H1 (cell line): ENCODE measurements at regions not wholly inside any gene's neighbourhood (a gene's known extent, or its start where the extent isn't known, plus 50 kb on each side); places are given as distances from the start of the nearest gene placed in this dataset.

Experiments
- CTCF ChIA-PET: fragments of 300-600 bp; sonication (Branson Sonifier 250); formaldehyde crosslinking; loops from one replicate; lab custom pipeline; 2021; ENCODE audit not compliant: partially characterized antibody; lab: Charles Lee
- POLR2A ChIA-PET: fragments of 300-600 bp; sonication (Branson Sonifier 250); formaldehyde crosslinking; loops from one replicate; lab custom pipeline; 2021; ENCODE audit warnings: inconsistent platforms; ENCODE audit not compliant: partially characterized antibody; lab: Charles Lee
- DNase-seq, 2 experiments: peaks; one replicate each; pipeline versions ENCODE4 v3.0.0 to v3.0.0-alpha.2; 2010 to 2022; ENCODE audit warnings: low spot score in 2 of 2, low read depth in 1 of 2, mixed read lengths in 1 of 2
- FAIRE-seq: peaks from 2 replicates; lab custom pipeline; 2011; peaks lifted over from hg19 to GRCh38; lab: Jason Lieb, UNC
- H2AFZ ChIP-seq: 2 replicates; pipeline ENCODE4 v1.8.1; 2012; ENCODE audit warnings: low read length, inconsistent platforms
- H2AK5ac ChIP-seq: 2 replicates; pipeline ENCODE4 v1.6.1; 2013; ENCODE audit warnings: low read depth, low read length
- H2BK120ac ChIP-seq: replicated peaks from 2 replicates; pipeline ENCODE3; 2013; ENCODE audit warnings: low read depth, low read length, inconsistent platforms
- H2BK12ac ChIP-seq: 2 replicates; pipeline ENCODE4 v1.6.1; 2013; ENCODE audit warnings: low read depth, low read length
- H2BK15ac ChIP-seq: 2 replicates; pipeline ENCODE4 v1.6.1; 2013; ENCODE audit warnings: low read length
- H2BK20ac ChIP-seq: 2 replicates; pipeline ENCODE4 v1.6.1; 2013; ENCODE audit warnings: low read length
- H2BK5ac ChIP-seq: 2 replicates; pipeline ENCODE4 v1.6.1; 2013; ENCODE audit warnings: low read depth, low read length
- H3K14ac ChIP-seq: 2 replicates; pipeline ENCODE4 v1.6.1; 2013; ENCODE audit warnings: inconsistent platforms; ENCODE audit not compliant: insufficient read length
- H3K18ac ChIP-seq: 2 replicates; pipeline ENCODE4 v1.6.1; 2013; ENCODE audit warnings: low read length; ENCODE audit errors: extremely low read depth
- H3K23ac ChIP-seq: 2 replicates; pipeline ENCODE4 v1.6.1; 2013; ENCODE audit warnings: inconsistent platforms; ENCODE audit not compliant: insufficient read length
- H3K23me2 ChIP-seq: 2 replicates; pipeline ENCODE4 v1.6.1; 2013; ENCODE audit warnings: low read depth, low read length
- H3K27ac ChIP-seq: 2 replicates; pipeline ENCODE4 v1.6.1; 2011; ENCODE audit warnings: low read depth, low read length, inconsistent platforms
- H3K27me3 ChIP-seq, 4 experiments: replicated peaks in 1 of 4; 1 replicate in 1 of 4; 2 replicates in 3 of 4; pipeline versions ENCODE4 v1.6.1 to v1.8.1; 2011 to 2013; ENCODE audit warnings: low read length in 3 of 4, mild to moderate bottlenecking in 3 of 4, inconsistent platforms in 2 of 4, mixed read lengths in 2 of 4, moderate library complexity in 1 of 4; ENCODE audit not compliant: control insufficient read depth in 3 of 4, insufficient read depth in 3 of 4; ENCODE audit errors: extremely low read depth in 1 of 4
- H3K36me3 ChIP-seq, 4 experiments: 2 replicates each; pipeline versions ENCODE4 v1.6.1 to v1.8.1; 2011 to 2013; ENCODE audit warnings: mild to moderate bottlenecking in 4 of 4, low read length in 3 of 4, moderate library complexity in 2 of 4, control low read depth in 1 of 4, inconsistent platforms in 1 of 4; ENCODE audit not compliant: insufficient read depth in 4 of 4, control insufficient read depth in 2 of 4
- H3K4ac ChIP-seq: replicated peaks from 2 replicates; pipeline ENCODE3; 2013; ENCODE audit warnings: low read length, low read depth, mixed read lengths, inconsistent platforms; ENCODE audit not compliant: insufficient read length
- H3K4me1 ChIP-seq, 4 experiments: replicated peaks in 1 of 4; 1 replicate in 1 of 4; 2 replicates in 3 of 4; pipeline versions ENCODE4 v1.6.1 to v1.8.1; 2011 to 2013; ENCODE audit warnings: low read length in 3 of 4, inconsistent platforms in 2 of 4, mixed read lengths in 1 of 4; ENCODE audit not compliant: insufficient read depth in 4 of 4, control insufficient read depth in 3 of 4
- H3K4me2 ChIP-seq, 2 experiments: 2 replicates each; pipeline versions ENCODE4 v1.6.1 to v1.8.1; 2011 to 2013; ENCODE audit warnings: low read depth in 2 of 2, low read length in 2 of 2, control low read depth in 1 of 2, inconsistent platforms in 1 of 2, mild to moderate bottlenecking in 1 of 2; ENCODE audit not compliant: insufficient read depth in 1 of 2
- H3K4me3 ChIP-seq, 4 experiments: fragments of 200-600, 300-600 bp in 1 of 4; sonication (generic), shearing (Covaris generic), sonication (Bioruptor Twin) in 1 of 4; 2 replicates each; pipeline versions ENCODE4 v1.5.1 to v1.8.1; 2011 to 2016; ENCODE audit warnings: low read length in 4 of 4, low read depth in 3 of 4, control low read depth in 2 of 4, inconsistent platforms in 2 of 4, mild to moderate bottlenecking in 2 of 4, mixed read lengths in 1 of 4, moderate library complexity in 1 of 4; ENCODE audit not compliant: insufficient read depth in 2 of 4; ENCODE audit errors: extremely low read depth in 1 of 4
- H3K56ac ChIP-seq: replicated peaks from 2 replicates; pipeline ENCODE3; 2013; ENCODE audit warnings: low read depth, mild to moderate bottlenecking, mixed read lengths, low read length, inconsistent platforms; ENCODE audit not compliant: insufficient read length
- H3K79me1 ChIP-seq: 2 replicates; pipeline ENCODE4 v1.6.1; 2013; ENCODE audit warnings: low read depth, low read length, control low read depth
- H3K79me2 ChIP-seq, 2 experiments: 2 replicates each; pipeline versions ENCODE4 v1.6.1 to v1.8.1; 2012 to 2013; ENCODE audit warnings: low read length in 2 of 2, mild to moderate bottlenecking in 2 of 2, inconsistent platforms in 1 of 2; ENCODE audit not compliant: insufficient read depth in 2 of 2, control insufficient read depth in 1 of 2
- H3K9ac ChIP-seq, 4 experiments: replicated peaks in 1 of 4; 1 replicate in 1 of 4; 2 replicates in 3 of 4; pipeline versions ENCODE4 v1.6.1 to v1.8.1; 2011 to 2013; ENCODE audit warnings: low read depth in 3 of 4, low read length in 3 of 4, control low read depth in 2 of 4, mild to moderate bottlenecking in 2 of 4, moderate library complexity in 2 of 4, inconsistent platforms in 1 of 4; ENCODE audit errors: extremely low read depth in 1 of 4
- H3K9me3 ChIP-seq, 2 experiments: 2 replicates each; pipeline versions ENCODE4 v1.6.1 to v1.8.1; 2012 to 2013; ENCODE audit warnings: mild to moderate bottlenecking in 2 of 2, moderate library complexity in 2 of 2, control low read depth in 1 of 2, inconsistent platforms in 1 of 2, low read depth in 1 of 2, low read length in 1 of 2, mixed read lengths in 1 of 2; ENCODE audit not compliant: insufficient read depth in 2 of 2
- H4K20me1 ChIP-seq, 2 experiments: replicated peaks in 1 of 2; 2 replicates each; pipeline versions ENCODE3 to v1.8.1; 2011 to 2013; ENCODE audit warnings: inconsistent platforms in 2 of 2, low read length in 2 of 2, mild to moderate bottlenecking in 1 of 2; ENCODE audit not compliant: insufficient read depth in 2 of 2, control insufficient read depth in 1 of 2
- H4K5ac ChIP-seq: 2 replicates; pipeline ENCODE4 v1.6.1; 2013; ENCODE audit warnings: low read length, low read depth, mixed read lengths, inconsistent platforms; ENCODE audit not compliant: insufficient read length
- H4K8ac ChIP-seq: 2 replicates; pipeline ENCODE4 v1.8.0; 2013; ENCODE audit warnings: mild to moderate bottlenecking, moderate library complexity, low read length, inconsistent platforms; ENCODE audit not compliant: insufficient read depth; ENCODE audit errors: extremely low read depth
- H4K91ac ChIP-seq: replicated peaks from 2 replicates; pipeline ENCODE3; 2013; ENCODE audit warnings: low read length, mixed read lengths, inconsistent platforms; ENCODE audit not compliant: insufficient read length
- BCL11A ChIP-seq, 2 experiments: IDR thresholded peaks; one replicate each; pipeline ENCODE4 v1.6.1; 2011; ENCODE audit warnings: low read depth in 2 of 2, low read length in 2 of 2, mild to moderate bottlenecking in 2 of 2
- CBX8 ChIP-seq: fragments of 300-800, 300-1000 bp; sonication (generic); IDR thresholded peaks from 2 replicates; pipeline ENCODE4 v1.7.1; 2016; ENCODE audit warnings: low read depth, low read length, borderline replicate concordance
- CHD1 ChIP-seq: IDR thresholded peaks from 2 replicates; pipeline ENCODE4 v1.6.1; 2012; ENCODE audit warnings: low read depth, low read length, improper control_type of control experiment
- EZH2 ChIP-seq: fragments of 200-600 bp; sonication (generic); IDR thresholded peaks from 2 replicates; pipeline ENCODE4 v1.7.1; 2012; ENCODE audit warnings: low read depth, mild to moderate bottlenecking, moderate library complexity, low read length, inconsistent platforms; ENCODE audit not compliant: severe bottlenecking
- GTF2F1 ChIP-seq: IDR thresholded peaks from 2 replicates; pipeline ENCODE4 v1.6.1; 2012; ENCODE audit warnings: low read depth, low read length, improper control_type of control experiment, borderline replicate concordance
- KDM4A ChIP-seq: IDR thresholded peaks from one replicate; pipeline ENCODE4 v1.7.1; 2012; ENCODE audit warnings: low read depth, mild to moderate bottlenecking, moderate library complexity, low read length, inconsistent platforms; ENCODE audit not compliant: severe bottlenecking
- NRF1 ChIP-seq: IDR thresholded peaks from 2 replicates; pipeline ENCODE4 v1.6.1; 2011; ENCODE audit warnings: mild to moderate bottlenecking, low read depth, low read length, improper control_type of control experiment
- SIX5 ChIP-seq: IDR thresholded peaks from 2 replicates; pipeline ENCODE4 v1.6.1; 2011; ENCODE audit warnings: mild to moderate bottlenecking, low read depth, low read length
- SUZ12 ChIP-seq: fragments of 200-600 bp; sonication (generic); IDR thresholded peaks from 2 replicates; pipeline ENCODE4 v1.6.1; 2012; ENCODE audit warnings: mild to moderate bottlenecking, inconsistent platforms, low read length, moderate library complexity, mixed read lengths
- WGBS, 2 experiments: shearing (Covaris generic) in 1 of 2; methylation state at CpG; one replicate each; pipeline versions ENCODE4 v1.1.6 to v1.1.7; 2013 to 2015; ENCODE audit warnings: low lambda C conversion rate in 2 of 2, mixed read lengths in 2 of 2, inconsistent platforms in 1 of 2, low coverage in 1 of 2, missing lambda C conversion rate in 1 of 2; ENCODE audit not compliant: insufficient replicate concordance in 2 of 2, insufficient coverage in 1 of 2, insufficient read length in 1 of 2; ENCODE audit errors: extremely low coverage in 1 of 2, missing lambda C conversion rate in 1 of 2; 5-methylcytosine and 5-hydroxymethylcytosine counted together

DNA sequence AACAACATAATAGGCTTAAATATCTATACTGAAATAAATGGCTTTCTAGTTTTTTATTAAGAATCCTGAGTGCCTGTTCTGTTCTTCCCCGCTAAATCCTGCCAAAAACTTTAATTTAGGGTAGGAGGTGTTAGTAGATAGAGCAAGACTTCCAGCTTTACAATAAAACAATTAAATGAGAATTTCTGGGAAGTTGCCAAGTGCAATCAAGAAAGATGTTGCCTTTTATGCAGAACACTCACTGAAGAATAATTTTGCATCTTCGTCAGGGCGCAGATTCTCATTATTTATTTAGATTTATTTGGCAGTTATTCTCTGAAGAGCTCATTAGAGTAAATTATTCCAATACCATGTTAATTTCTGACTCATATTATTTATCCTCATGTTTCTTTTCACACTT is 103.2 kb upstream of the GPR141 start:
- no peak overlapping the region for H2AK5ac ChIP-seq
- H3K56ac ChIP-seq: no peak overlapping the region
- no peak overlapping the region for H4K91ac ChIP-seq
- H3K79me2 ChIP-seq: no peaks in the 10 kb centered on the region
- peaks cover 0 to 6% (median 3%) of the 10 kb centered on the region in 4 experiments; a peak in 4 of 7 replicates for H3K4me1 ChIP-seq
- no peak overlapping the region for H4K8ac ChIP-seq
- no peak overlapping the region for H3K4me2 ChIP-seq
- no peak overlapping the region for H3K4ac ChIP-seq
- H2BK15ac ChIP-seq: no peak overlapping the region
- no peak for DNase-seq
- ChIA-PET POLR2A (no interaction called here), CTCF (no interaction called here)
- H3K23me2 ChIP-seq: no peaks in the 10 kb centered on the region
- H4K5ac ChIP-seq: no peak overlapping the region
- no peak overlapping the region for H2BK5ac ChIP-seq
- no peak overlapping the region for H3K14ac ChIP-seq
- H3K23ac ChIP-seq: no peak overlapping the region
- H3K79me1 ChIP-seq: no peaks in the 10 kb centered on the region
- no peaks in the 10 kb centered on the region for H4K20me1 ChIP-seq
- WGBS, 2 experiments: 88% methylated on average over 3 of the region's 3 CpGs; no CpG with 5 or more reads in 1 of the 2 experiments
- no peak overlapping the region for H3K4me3 ChIP-seq
- no peak overlapping the region for H3K27ac ChIP-seq
- no peaks in the 10 kb centered on the region for H3K27me3 ChIP-seq
- no peak overlapping the region for H2BK12ac ChIP-seq
- no peak overlapping the region for H3K9ac ChIP-seq
- no peak overlapping the region for H2BK20ac ChIP-seq
- H2BK120ac ChIP-seq: no peak overlapping the region
- H3K9me3 ChIP-seq: no peaks in the 10 kb centered on the region
- H3K18ac ChIP-seq: no peak overlapping the region
- FAIRE-seq: no peak
- no peaks in the 10 kb centered on the region for H3K36me3 ChIP-seq
- TF ChIP-seq EZH2 (no peak), GTF2F1 (no peak), SIX5 (no peak), CHD1 (no peak), SUZ12 (no peak), CBX8 (no peak), BCL11A (IDR thresholded peaks at IDR 0.05; ENCODE audit: low read depth in 2 of 2, low read length in 2 of 2) (no peak), KDM4A (no peak), NRF1 (no peak)
- H2AFZ ChIP-seq: no peak overlapping the region
